Smooth muscle cell (in vitro differentiated cells): ENCODE measurements at regions not wholly inside any gene's neighbourhood (a gene's known extent, or its start where the extent isn't known, plus 50 kb on each side); places are given as distances from the start of the nearest gene placed in this dataset.
A peak's percentile ranks its signal among the peaks of the same experiment; 100 is the strongest.

Experiments
- DNase-seq: peaks from one replicate; lab custom pipeline; 2025; ENCODE audit not compliant: unreplicated experiment; lab: John Stamatoyannopoulos, UW
- H2AFZ ChIP-seq: fragments of 200-600 bp; sonication (generic); 2 replicates; pipeline ENCODE4 v1.6.0; 2016; ENCODE audit warnings: antibody characterized with exemption, low read depth, mild to moderate bottlenecking
- H3F3A ChIP-seq: fragments of 200-600 bp; sonication (generic); 2 replicates; pipeline ENCODE4 v1.6.0; 2017; ENCODE audit warnings: antibody characterized with exemption, low read depth
- H3K27ac ChIP-seq: fragments of 200-600 bp; sonication (generic); 2 replicates; pipeline ENCODE4 v1.5.1; 2016; ENCODE audit warnings: low read depth, mild to moderate bottlenecking
- H3K27me3 ChIP-seq: fragments of 200-600 bp; sonication (generic); 2 replicates; pipeline ENCODE4 v1.6.1; 2016; ENCODE audit warnings: low read depth, mild to moderate bottlenecking
- H3K36me3 ChIP-seq: fragments of 200-600 bp; sonication (generic); 2 replicates; pipeline ENCODE4 v1.5.1; 2016; ENCODE audit warnings: low read depth
- H3K4me1 ChIP-seq: fragments of 200-600 bp; sonication (generic); 2 replicates; pipeline ENCODE4 v1.5.1; 2016; ENCODE audit warnings: low read depth
- H3K4me2 ChIP-seq: fragments of 200-600 bp; sonication (generic); 2 replicates; pipeline ENCODE4 v1.6.0; 2016; ENCODE audit warnings: mild to moderate bottlenecking
- H3K4me3 ChIP-seq: fragments of 200-600 bp; sonication (generic); 2 replicates; pipeline ENCODE4 v1.5.1; 2016; ENCODE audit warnings: mild to moderate bottlenecking
- H3K79me2 ChIP-seq: fragments of 200-600 bp; sonication (generic); 2 replicates; pipeline ENCODE4 v1.6.0; 2016; ENCODE audit warnings: low read depth, mild to moderate bottlenecking
- H3K9ac ChIP-seq: fragments of 200-600 bp; sonication (generic); 2 replicates; pipeline ENCODE4 v1.6.0; 2016; ENCODE audit warnings: low read depth
- H3K9me3 ChIP-seq: fragments of 200-600 bp; sonication (generic); replicated peaks from 2 replicates; pipeline ENCODE4 v1.5.1; 2016; ENCODE audit warnings: low read depth
- H4K20me1 ChIP-seq: fragments of 200-600 bp; sonication (generic); 2 replicates; pipeline ENCODE4 v1.6.0; 2016; ENCODE audit warnings: low read depth
- CTCF ChIP-seq: fragments of 200-600 bp; sonication (generic); IDR thresholded peaks from 2 replicates; pipeline ENCODE4 v1.5.1; 2017; ENCODE audit warnings: borderline replicate concordance, mild to moderate bottlenecking, antibody characterized with exemption; ENCODE audit not compliant: insufficient read depth, poor library complexity, severe bottlenecking
- WGBS: methylation state at CpG from one replicate; pipeline ENCODE4 v1.1.7; 2016; ENCODE audit warnings: low lambda C conversion rate; 5-methylcytosine and 5-hydroxymethylcytosine counted together

- DNase-seq = no peak
- Histone ChIP-seq H3K79me2 (peaks cover 16% of the 10 kb centered on the region), H4K20me1 (peaks cover 7% of the 10 kb centered on the region), H3K27ac (no peak overlapping the region), H3K4me1 (peaks cover 11% of the 10 kb centered on the region), H3F3A (peaks cover 14% of the 10 kb centered on the region), H2AFZ (no peak overlapping the region), H3K36me3 (no peaks in the 10 kb centered on the region), H3K4me3 (no peak overlapping the region), H3K9me3 (no peaks in the 10 kb centered on the region), H3K27me3 (no peaks in the 10 kb centered on the region), H3K9ac (no peak overlapping the region), H3K4me2 (no peak overlapping the region)
- TF ChIP-seq CTCF = no peak
- WGBS = 78% methylated on average over 11 of the region's 11 CpGs
Observed at GRCh38 chr14:100381395-100382105, 58.4 kb downstream of the SLC25A47 start.

- peaks cover 7% of the 10 kb centered on the region for H3K4me1 ChIP-seq
- H4K20me1 ChIP-seq = peaks cover 7% of the 10 kb centered on the region
- H2AFZ ChIP-seq = no peak overlapping the region
- no peak for TF ChIP-seq CTCF
- H3K4me2 ChIP-seq = no peak overlapping the region
- H3K9ac ChIP-seq = no peak overlapping the region
- no peak for DNase-seq
- no peaks in the 10 kb centered on the region for H3K9me3 ChIP-seq
- peaks cover 9% of the 10 kb centered on the region for H3F3A ChIP-seq
- no peak overlapping the region for H3K4me3 ChIP-seq
- H3K79me2 ChIP-seq = peaks cover 19% of the 10 kb centered on the region
- no peak overlapping the region for H3K27ac ChIP-seq
- 94% methylated on average over 6 of the region's 7 CpGs for WGBS
- H3K27me3 ChIP-seq = no peaks in the 10 kb centered on the region
- H3K36me3 ChIP-seq = no peaks in the 10 kb centered on the region
Observed at GRCh38 chr14:100382106-100382455, 58.9 kb downstream of the SLC25A47 start.

- Histone ChIP-seq H3K36me3 (no peaks in the 10 kb centered on the region), H3K27me3 (no peaks in the 10 kb centered on the region), H4K20me1 (peaks cover 4% of the 10 kb centered on the region), H3K27ac (no peak overlapping the region), H3K4me3 (no peak overlapping the region), H3K9ac (no peak overlapping the region), H3F3A (peaks cover 18% of the 10 kb centered on the region), H3K79me2 (peaks cover 16% of the 10 kb centered on the region), H2AFZ (no peak overlapping the region), H3K4me1 (peaks cover 11% of the 10 kb centered on the region), H3K4me2 (no peak overlapping the region), H3K9me3 (no peaks in the 10 kb centered on the region)
- WGBS = 31% methylated on average over 10 of the region's 10 CpGs
- TF ChIP-seq CTCF = peak; percentile 81
- DNase-seq = no peak
Observed at GRCh38 chr14:100383727-100384158, 60.6 kb downstream of the SLC25A47 start.

GRCh38 chr14:100384277-100384676 lies 61.1 kb downstream of the SLC25A47 start:
- DNase-seq = no peak
- no peak overlapping the region for H3K27ac ChIP-seq
- no peak for TF ChIP-seq CTCF
- H4K20me1 ChIP-seq = peaks cover 4% of the 10 kb centered on the region
- H3K4me1 ChIP-seq = peaks cover 14% of the 10 kb centered on the region
- peaks cover 22% of the 10 kb centered on the region for H3F3A ChIP-seq
- H3K79me2 ChIP-seq = peaks cover 16% of the 10 kb centered on the region
- H2AFZ ChIP-seq = no peak overlapping the region
- no peak overlapping the region for H3K4me2 ChIP-seq
- 79% methylated on average over 5 of the region's 5 CpGs for WGBS
- H3K27me3 ChIP-seq = no peaks in the 10 kb centered on the region
- no peaks in the 10 kb centered on the region for H3K9me3 ChIP-seq
- H3K36me3 ChIP-seq = no peaks in the 10 kb centered on the region
- no peak overlapping the region for H3K9ac ChIP-seq
- H3K4me3 ChIP-seq = no peak overlapping the region
